WTC11 (cell line): ENCODE measurements at regions not wholly inside any gene's neighbourhood (a gene's known extent, or its start where the extent isn't known, plus 50 kb on each side); places are given as distances from the start of the nearest gene placed in this dataset.
"Not testable (repeated sequence)": the region's sequence is repeated elsewhere in the genome, so short reads cannot be mapped to it uniquely, and the experiment has no call there.

Experiments used
- ATF1 ChIP-seq: sonication (generic); formaldehyde crosslinking; IDR thresholded peaks from 2 replicates; pipeline ENCODE4 v1.8.1; 2023; ENCODE audit warnings: mild to moderate bottlenecking, moderate library complexity, missing genetic modification reagents
- CBFB ChIP-seq: sonication (generic); formaldehyde crosslinking; IDR thresholded peaks from 2 replicates; pipeline ENCODE4 v1.8.1; 2022; ENCODE audit warnings: mild to moderate bottlenecking, low read depth, missing genetic modification reagents
- CTCF ChIP-seq: fragments of 200-600 bp; IDR thresholded peaks from 2 replicates; pipeline ENCODE4 v1.8.0; 2022; ENCODE audit warnings: antibody characterized with exemption
- JUN ChIP-seq: sonication (generic); formaldehyde crosslinking; IDR thresholded peaks from 2 replicates; pipeline ENCODE4 v1.8.0; 2023; ENCODE audit warnings: mild to moderate bottlenecking, missing genetic modification reagents
- SMAD3 ChIP-seq: sonication (generic); formaldehyde crosslinking; IDR thresholded peaks from 2 replicates; pipeline ENCODE4 v1.8.0; 2022; ENCODE audit warnings: missing genetic modification reagents, mild to moderate bottlenecking, borderline replicate concordance
- TF ChIP-seq, protein P1 (sequence below): fragments of 250-450 bp; sonication (Bioruptor Pico); IDR thresholded peaks from 2 replicates; pipeline ENCODE4 v1.9.0; 2021; ENCODE audit warnings: mild to moderate bottlenecking
- TF ChIP-seq, protein P2 (sequence below): sonication (generic); formaldehyde crosslinking; IDR thresholded peaks from 2 replicates; pipeline ENCODE4 v1.8.1; 2023; ENCODE audit warnings: mild to moderate bottlenecking, missing genetic modification reagents, borderline replicate concordance
- TF ChIP-seq, protein P3 (sequence below): sonication (generic); formaldehyde crosslinking; IDR thresholded peaks from 2 replicates; pipeline ENCODE4 v1.8.0; 2022; ENCODE audit warnings: mild to moderate bottlenecking, missing genetic modification reagents

DNA sequence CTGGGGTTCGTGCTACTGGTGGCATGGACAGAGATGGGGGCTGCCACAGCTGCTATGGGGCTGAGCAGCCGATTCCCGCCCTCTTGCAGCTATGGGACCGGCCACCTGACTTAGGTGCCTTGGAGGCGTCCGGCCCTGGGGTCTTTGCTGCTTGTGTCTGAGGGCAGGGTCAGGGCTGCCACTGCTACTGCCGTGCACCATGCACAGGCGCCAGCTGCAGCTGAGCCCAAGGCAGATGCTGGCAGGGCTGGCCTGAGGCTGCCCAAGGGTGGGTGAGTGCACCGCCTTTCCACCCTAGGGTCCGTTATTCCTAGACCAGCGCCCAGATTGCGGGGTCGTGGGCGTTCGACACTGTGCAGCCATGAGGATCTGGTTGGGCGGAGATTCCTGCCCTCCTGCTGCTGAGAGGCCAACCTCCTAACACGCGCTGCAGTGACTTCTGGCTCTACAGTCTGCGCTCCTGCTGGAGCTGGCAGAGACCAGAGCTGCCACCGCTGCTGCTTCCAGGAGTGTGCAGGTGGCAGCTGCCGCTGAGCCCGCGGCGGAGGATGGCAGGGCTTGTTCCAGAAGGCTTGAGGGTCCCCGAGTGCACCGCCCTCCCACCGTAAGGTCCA is 87.0 kb downstream of the POTEM start:
- not testable (repeated sequence) for TF ChIP-seq CTCF; JUN (CRISPR knock-in tag); SMAD3 (CRISPR knock-in tag); CBFB; ATF1
- TF ChIP-seq, protein P1, sequence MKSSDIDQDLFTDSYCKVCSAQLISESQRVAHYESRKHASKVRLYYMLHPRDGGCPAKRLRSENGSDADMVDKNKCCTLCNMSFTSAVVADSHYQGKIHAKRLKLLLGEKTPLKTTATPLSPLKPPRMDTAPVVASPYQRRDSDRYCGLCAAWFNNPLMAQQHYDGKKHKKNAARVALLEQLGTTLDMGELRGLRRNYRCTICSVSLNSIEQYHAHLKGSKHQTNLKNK (CRISPR knock-in tag) = not testable (repeated sequence)
- TF ChIP-seq, protein P2, sequence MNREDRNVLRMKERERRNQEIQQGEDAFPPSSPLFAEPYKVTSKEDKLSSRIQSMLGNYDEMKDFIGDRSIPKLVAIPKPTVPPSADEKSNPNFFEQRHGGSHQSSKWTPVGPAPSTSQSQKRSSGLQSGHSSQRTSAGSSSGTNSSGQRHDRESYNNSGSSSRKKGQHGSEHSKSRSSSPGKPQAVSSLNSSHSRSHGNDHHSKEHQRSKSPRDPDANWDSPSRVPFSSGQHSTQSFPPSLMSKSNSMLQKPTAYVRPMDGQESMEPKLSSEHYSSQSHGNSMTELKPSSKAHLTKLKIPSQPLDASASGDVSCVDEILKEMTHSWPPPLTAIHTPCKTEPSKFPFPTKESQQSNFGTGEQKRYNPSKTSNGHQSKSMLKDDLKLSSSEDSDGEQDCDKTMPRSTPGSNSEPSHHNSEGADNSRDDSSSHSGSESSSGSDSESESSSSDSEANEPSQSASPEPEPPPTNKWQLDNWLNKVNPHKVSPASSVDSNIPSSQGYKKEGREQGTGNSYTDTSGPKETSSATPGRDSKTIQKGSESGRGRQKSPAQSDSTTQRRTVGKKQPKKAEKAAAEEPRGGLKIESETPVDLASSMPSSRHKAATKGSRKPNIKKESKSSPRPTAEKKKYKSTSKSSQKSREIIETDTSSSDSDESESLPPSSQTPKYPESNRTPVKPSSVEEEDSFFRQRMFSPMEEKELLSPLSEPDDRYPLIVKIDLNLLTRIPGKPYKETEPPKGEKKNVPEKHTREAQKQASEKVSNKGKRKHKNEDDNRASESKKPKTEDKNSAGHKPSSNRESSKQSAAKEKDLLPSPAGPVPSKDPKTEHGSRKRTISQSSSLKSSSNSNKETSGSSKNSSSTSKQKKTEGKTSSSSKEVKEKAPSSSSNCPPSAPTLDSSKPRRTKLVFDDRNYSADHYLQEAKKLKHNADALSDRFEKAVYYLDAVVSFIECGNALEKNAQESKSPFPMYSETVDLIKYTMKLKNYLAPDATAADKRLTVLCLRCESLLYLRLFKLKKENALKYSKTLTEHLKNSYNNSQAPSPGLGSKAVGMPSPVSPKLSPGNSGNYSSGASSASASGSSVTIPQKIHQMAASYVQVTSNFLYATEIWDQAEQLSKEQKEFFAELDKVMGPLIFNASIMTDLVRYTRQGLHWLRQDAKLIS = not testable (repeated sequence)
- TF ChIP-seq, protein P3, sequence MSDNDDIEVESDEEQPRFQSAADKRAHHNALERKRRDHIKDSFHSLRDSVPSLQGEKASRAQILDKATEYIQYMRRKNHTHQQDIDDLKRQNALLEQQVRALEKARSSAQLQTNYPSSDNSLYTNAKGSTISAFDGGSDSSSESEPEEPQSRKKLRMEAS (CRISPR knock-in tag) = not testable (repeated sequence)
